ENCODE measurements at regions not wholly inside any gene's neighbourhood (a gene's known extent, or its start where the extent isn't known, plus 50 kb on each side); places are given as distances from the start of the nearest gene placed in this dataset.

DNA sequence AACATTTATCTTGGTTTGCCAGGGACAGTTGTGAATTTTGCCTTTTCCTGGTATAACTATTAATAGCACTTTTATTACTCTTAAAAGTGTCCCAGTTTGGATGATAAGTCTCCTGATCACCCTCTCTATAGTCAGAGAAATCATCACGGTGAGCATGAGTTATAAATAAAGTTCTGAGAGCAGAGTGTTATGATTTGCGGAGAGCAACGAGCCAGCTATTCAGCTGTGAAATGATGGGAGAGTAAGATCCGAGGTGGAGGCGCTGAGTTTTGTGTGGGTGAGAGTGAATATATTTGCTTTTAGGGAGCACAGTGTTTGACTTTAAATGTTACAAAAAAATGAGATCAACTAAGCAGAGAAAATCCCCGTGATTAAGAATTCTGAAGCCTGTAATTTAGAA lies 179.6 kb downstream of the DSC3 start:
- TF ChIP-seq GATA2 (IDR thresholded peaks at IDR 0.05; ENCODE audit: low read depth, low read length) (no peak), GATA3 (IDR thresholded peaks at IDR 0.05; ENCODE audit: low read depth, low read length) (no peak)

DNA sequence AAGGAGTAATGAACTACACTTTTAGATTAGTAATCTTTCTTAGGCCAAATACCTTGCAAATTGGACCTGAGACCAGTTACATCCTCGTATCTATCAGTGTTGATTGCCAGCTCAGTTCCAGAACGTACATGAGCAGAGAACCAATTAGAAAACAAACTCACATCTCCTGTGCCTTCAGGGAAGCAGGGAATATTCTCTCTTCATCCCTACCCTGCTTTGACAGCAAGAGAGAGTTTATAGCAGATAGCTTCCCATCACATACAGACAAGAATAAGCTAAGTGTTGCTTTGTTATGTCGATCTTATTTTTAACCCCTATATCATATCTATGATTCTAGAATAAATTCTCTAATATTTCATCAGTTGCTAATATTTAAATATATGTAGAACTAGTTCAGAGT lies 181.8 kb downstream of the DSC3 start:
- TF ChIP-seq GATA3 (IDR thresholded peaks at IDR 0.05; ENCODE audit: low read depth, low read length), result no peak
- TF ChIP-seq GATA2 (IDR thresholded peaks at IDR 0.05; ENCODE audit: low read depth, low read length), result no peak

DNA sequence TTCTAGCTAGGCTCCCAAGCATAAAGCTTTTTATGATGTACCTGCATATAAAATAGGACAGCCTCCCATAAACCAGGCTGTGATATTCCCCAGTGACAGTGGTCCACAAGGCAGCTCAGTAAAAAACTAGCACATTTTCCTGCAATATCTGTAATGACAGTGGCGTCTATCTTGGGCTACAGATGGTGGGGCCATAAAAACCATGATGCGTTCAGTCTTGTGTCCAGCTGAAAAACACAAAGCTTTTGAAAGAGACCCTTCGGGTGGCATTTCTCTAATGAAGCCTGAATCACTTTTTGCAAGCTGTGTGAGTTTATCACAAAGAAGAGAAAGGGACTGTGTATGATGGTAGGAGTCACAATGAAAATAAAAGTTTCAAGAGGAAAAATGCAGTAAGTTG lies 183.5 kb downstream of the DSC3 start:
- TF ChIP-seq GATA2 (IDR thresholded peaks at IDR 0.05; ENCODE audit: low read depth, low read length) (no peak), GATA3 (IDR thresholded peaks at IDR 0.05; ENCODE audit: low read depth, low read length) (no peak)

DNA sequence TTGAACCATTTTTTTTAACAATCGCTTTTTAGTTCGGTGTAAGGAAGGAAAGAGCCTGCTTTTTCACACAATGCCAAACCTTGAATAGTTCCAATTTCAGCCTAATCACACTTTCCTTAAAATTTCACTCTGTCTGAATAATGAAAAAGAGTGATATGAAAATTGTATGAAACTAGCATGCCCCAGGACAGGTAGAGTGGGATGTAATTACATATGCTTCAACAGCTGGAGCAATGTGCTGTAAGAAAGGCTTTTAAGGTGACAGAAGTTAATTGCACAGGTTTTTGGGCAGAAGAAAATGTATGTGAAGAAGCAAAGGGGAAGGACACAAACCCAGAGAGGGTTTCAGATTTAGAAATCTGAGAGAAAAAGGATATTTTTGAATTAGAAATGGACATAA lies 184.0 kb downstream of the DSC3 start:
- TF ChIP-seq GATA2 (IDR thresholded peaks at IDR 0.05; ENCODE audit: low read depth, low read length), result no peak
- TF ChIP-seq GATA3 (IDR thresholded peaks at IDR 0.05; ENCODE audit: low read depth, low read length), result no peak

DNA sequence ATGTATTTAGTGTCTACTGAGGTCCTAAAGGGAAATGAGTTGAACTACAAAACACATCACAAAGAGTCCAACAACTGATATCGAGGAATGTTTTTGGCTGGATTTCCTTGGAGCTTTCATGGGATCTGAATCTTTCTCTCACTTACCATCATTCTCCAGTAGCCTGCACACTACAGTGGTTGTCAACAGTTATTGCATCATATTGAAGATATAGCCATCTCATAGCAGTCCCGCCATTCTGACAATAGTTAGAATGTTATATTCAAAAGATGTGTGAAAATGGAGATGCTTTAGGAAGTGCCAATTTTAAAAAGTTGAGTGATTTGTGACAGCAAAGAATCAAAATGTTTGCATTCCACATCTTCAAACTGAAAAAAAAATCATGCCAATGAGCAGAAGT lies 186.8 kb downstream of the DSC3 start:
- TF ChIP-seq GATA2 (IDR thresholded peaks at IDR 0.05; ENCODE audit: low read depth, low read length) (no peak), GATA3 (IDR thresholded peaks at IDR 0.05; ENCODE audit: low read depth, low read length) (no peak)

DNA sequence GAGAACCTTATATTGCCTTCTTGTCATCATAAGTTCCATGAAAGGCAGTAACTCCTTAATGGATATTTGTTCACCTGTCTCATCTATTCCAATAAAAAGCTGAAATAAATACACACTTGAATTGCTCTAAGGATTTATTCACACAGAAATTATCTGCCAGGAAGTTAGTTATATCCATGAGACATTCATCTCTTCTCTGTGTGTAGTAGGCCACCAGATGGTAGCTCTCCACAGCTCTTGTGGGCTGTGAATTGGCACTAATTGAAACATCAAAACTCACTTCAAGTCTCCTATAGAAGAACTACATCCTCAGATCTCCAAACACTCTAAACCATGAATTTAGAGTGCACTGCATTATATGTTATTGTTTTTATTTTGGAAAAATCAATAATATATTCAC lies 189.6 kb downstream of the DSC3 start:
- no peak for TF ChIP-seq GATA3 (IDR thresholded peaks at IDR 0.05; ENCODE audit: low read depth, low read length)
- no peak for TF ChIP-seq GATA2 (IDR thresholded peaks at IDR 0.05; ENCODE audit: low read depth, low read length)

DNA sequence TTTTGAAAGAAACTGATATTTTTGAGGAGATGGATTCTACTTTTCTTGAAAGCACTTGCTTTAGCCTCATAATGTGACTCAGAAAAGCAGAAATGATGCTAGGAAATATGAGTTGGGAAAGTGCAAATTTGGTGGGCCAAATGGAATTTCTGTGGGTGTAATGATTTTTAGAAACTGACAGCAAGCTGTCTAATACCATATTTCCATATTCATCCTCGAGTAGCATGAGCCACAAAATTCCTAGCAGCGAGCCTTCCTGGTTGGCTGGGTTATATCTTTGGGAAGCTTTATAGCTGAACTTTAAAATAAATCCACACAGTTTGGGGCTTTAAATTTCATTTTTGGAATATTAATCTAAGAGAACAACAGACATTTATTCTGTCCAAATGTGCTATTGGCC lies 190.0 kb downstream of the DSC3 start:
- TF ChIP-seq GATA2 (IDR thresholded peaks at IDR 0.05; ENCODE audit: low read depth, low read length), result no peak
- TF ChIP-seq GATA3 (IDR thresholded peaks at IDR 0.05; ENCODE audit: low read depth, low read length), result no peak

DNA sequence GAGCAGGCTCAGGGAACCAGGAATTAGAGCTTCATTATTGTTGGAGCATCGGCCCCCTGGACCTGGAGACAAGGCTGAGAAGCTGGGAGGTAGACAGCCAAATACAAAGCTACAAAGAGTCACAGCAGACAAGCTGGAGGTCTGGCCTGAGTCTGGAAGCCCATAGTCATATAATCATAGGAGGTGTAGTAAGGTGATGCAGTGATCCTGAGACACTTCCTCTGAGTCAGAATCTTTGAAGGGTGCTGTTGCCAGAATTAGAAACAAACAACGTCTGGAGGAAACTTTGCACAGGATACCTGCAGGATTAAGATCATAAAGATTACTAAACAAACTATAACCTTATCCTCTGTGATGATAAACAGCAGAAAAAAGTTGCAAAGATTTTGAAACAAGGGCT lies 213.8 kb downstream of the DSC3 start:
- TF ChIP-seq GATA3 (IDR thresholded peaks at IDR 0.05; ENCODE audit: low read depth, low read length) (no peak), GATA2 (IDR thresholded peaks at IDR 0.05; ENCODE audit: low read depth, low read length) (no peak)

DNA sequence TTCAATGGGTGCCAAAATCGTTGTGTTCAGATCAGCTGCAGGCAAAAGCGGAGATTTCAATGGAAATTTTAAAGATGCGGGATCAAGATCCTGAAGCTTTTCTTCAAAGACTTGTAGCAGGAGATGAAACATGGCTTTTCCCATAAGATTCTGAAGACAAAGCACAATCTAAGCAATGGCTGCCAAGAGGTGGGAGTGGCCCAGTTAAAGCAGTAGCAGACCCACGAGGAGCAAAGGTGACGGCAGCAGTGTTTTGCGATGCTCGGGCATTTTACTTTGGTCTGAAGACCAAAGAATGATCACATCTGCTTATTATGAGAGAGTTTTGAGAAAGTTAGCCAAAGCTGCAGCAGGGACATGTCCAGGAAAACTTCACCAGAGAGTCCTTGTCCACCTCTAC lies 222.9 kb downstream of the DSC3 start:
- TF ChIP-seq GATA2 (IDR thresholded peaks at IDR 0.05; ENCODE audit: low read depth, low read length) (no peak), GATA3 (IDR thresholded peaks at IDR 0.05; ENCODE audit: low read depth, low read length) (no peak)

DNA sequence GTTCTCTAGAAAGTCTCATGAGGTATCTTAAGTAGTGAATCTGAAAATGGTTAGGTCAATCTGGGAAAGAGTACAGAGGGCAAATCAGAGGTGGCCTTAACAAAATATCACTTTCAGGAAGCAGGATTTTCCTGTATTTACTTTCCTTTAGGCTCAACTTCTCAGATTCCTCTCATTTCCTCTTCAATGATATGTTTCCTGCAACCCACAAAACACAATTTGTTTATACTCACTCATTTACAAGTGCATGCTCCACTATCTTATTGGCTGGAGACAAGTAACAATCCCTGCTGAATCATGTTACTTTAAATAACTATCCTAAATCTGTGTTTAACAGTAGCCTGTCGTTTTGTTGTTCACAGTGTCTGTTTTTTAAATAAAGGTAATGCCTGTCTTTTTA lies 228.1 kb downstream of the DSC3 start:
- TF ChIP-seq GATA3 (IDR thresholded peaks at IDR 0.05; ENCODE audit: low read depth, low read length) (no peak), GATA2 (IDR thresholded peaks at IDR 0.05; ENCODE audit: low read depth, low read length) (no peak)

DNA sequence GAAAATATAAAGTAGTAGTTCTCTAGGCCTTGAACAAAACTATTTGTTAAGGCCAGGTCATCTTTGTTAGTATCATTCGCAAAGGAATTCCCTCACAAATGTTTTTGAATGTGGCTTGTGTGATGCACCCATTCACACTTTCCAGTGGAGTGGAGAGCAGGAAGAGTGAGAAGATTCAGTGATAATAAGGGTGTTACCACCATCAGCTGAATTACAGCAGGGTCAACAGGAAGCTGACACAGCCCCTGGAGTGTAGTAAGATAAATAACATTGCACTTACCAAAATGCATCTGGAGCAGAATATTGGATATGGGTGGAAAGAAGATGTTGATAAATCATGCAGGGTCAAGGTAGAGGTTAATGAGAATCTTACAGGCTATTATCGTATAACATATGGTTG lies 231.0 kb downstream of the DSC3 start:
- no peak for TF ChIP-seq GATA3 (IDR thresholded peaks at IDR 0.05; ENCODE audit: low read depth, low read length)
- TF ChIP-seq GATA2 (IDR thresholded peaks at IDR 0.05; ENCODE audit: low read depth, low read length), result no peak

DNA sequence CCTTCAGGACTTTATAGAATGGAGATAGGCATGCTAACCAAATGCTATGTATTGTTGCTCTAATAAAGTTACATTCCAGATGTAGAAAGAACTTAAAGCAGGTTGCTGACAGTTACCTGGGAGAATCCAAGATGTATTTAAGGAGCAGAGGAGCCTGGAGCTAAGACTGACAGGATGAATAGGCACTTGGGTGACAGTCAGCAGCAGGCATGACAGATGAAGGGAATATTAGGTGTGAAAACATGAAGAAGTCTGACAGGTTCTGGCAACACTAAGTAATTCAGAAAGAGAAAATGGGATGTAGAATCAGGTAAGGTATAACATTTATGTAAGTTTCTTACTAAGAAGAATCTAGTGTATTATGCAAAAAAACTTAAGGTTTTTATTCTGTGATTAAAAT lies 232.0 kb downstream of the DSC3 start:
- TF ChIP-seq GATA2 (IDR thresholded peaks at IDR 0.05; ENCODE audit: low read depth, low read length), result no peak
- TF ChIP-seq GATA3 (IDR thresholded peaks at IDR 0.05; ENCODE audit: low read depth, low read length), result no peak

DNA sequence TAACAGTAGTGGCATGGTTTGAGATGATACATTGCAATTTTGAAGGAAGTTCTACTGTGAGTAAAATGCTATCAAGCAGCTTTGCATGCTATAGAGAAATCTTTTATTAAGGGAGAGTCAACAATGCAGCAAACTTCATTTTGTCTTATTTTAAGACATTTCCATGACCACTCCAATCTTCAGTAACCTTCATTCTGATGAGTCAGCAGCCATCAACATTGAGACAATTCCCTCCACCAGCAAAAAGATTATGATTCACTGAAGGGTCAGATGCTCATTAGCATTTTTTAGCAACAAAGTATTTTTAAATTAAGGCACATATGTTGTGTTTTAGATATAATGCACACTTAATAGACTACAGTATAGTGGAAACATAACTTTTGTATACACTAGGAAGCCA lies 235.7 kb downstream of the DSC3 start:
- TF ChIP-seq GATA3 (IDR thresholded peaks at IDR 0.05; ENCODE audit: low read depth, low read length) (no peak), GATA2 (IDR thresholded peaks at IDR 0.05; ENCODE audit: low read depth, low read length) (no peak)

DNA sequence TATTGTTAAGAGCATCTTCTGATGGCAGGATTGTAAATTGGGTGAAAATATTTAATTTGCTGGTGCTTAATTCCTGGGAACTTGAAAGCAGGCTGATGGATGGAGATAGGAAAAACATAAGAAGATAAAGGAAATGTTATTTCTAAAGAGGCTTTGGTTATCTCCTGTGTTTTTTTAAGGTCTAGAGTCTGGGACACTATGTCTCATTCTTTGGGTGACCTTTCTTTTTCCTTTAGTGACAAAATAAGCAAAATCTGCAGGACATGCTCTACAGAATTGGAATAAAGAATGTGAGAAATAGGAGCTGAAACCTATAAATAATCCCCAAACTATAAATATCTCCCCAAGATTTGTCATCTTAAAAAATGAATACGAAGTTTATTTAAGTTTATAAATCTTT lies 241.7 kb downstream of the DSC3 start:
- no peak for TF ChIP-seq GATA2 (IDR thresholded peaks at IDR 0.05; ENCODE audit: low read depth, low read length)
- TF ChIP-seq GATA3 (IDR thresholded peaks at IDR 0.05; ENCODE audit: low read depth, low read length), result no peak

DNA sequence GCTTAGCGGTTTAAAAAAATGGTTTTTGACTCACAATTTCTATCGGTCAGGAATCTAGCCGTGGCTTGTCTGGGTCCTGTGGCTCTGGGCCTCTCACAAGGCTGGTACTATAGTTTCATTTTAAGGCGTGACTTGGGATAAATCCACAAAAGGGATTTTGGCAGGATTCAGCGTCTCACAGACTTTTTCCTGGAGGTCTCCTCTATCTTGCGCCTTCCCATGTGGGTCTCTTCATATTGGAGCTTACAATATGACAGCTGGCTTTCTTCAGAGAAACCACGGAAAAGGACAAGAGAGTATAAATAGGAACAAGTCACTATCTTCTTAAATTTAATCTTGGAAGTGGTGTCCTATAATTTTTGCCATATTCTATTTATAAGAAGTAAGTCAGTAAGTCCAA lies 250.5 kb downstream of the DSC3 start:
- TF ChIP-seq GATA3 (IDR thresholded peaks at IDR 0.05; ENCODE audit: low read depth, low read length) (no peak), GATA2 (IDR thresholded peaks at IDR 0.05; ENCODE audit: low read depth, low read length) (no peak)

DNA sequence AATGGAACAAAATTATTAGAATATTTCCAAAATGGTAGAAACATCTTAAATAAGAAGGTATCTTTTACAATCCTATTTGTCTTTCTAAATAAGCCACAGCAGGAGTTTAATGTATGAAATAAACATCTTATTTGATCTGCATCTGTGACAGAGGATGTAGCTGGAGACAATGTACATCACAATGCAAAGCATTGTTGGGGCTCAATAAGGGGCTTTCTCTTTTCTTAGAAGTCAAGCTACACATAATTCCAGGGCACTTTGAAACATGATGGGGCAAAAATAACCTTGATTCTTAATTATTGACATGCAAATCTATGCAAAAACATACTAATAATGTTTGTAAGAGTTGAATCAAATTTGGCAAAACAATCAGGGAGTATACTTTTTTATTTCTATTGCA lies 255.1 kb downstream of the DSC3 start:
- TF ChIP-seq GATA3 (IDR thresholded peaks at IDR 0.05; ENCODE audit: low read depth, low read length), result no peak
- TF ChIP-seq GATA2 (IDR thresholded peaks at IDR 0.05; ENCODE audit: low read depth, low read length), result no peak

Data from SH-SY5Y (cell line).